ENCODE measurements at regions not wholly inside any gene's neighbourhood (a gene's known extent, or its start where the extent isn't known, plus 50 kb on each side); places are given as distances from the start of the nearest gene placed in this dataset.

- no peak for DNase-seq (ENCODE audit: extremely low read depth in 1 of 2, low read depth in 1 of 2)
These were observed 54.1 kb upstream of the ATP10B start for GRCh38 chr5:160906090-160906489.

GRCh38 chr5:160905285-160905684 lies 53.3 kb upstream of the ATP10B start:
- no peak for DNase-seq (ENCODE audit: extremely low read depth in 1 of 2, low read depth in 1 of 2)

GRCh38 chr5:160904591-160904990 lies 52.6 kb upstream of the ATP10B start:
- no peak for DNase-seq (ENCODE audit: extremely low read depth in 1 of 2, low read depth in 1 of 2)

- DNase-seq (ENCODE audit: extremely low read depth in 1 of 2, low read depth in 1 of 2), result no peak
These were observed 51.5 kb upstream of the ATP10B start for GRCh38 chr5:160903551-160903950.

GRCh38 chr5:160903076-160903475 lies 51.1 kb upstream of the ATP10B start:
- DNase-seq (ENCODE audit: extremely low read depth in 1 of 2, low read depth in 1 of 2), result no peak

Measured in stimulated activated CD8-positive, alpha-beta memory T cell treated with anti-CD3 and anti-CD28 coated beads, Interleukin-7, amount 100 ng/mL, for 48 hours (primary cell).